Uterus (tissue), 3 donors: ENCODE measurements at regions not wholly inside any gene's neighbourhood (a gene's known extent, or its start where the extent isn't known, plus 50 kb on each side); places are given as distances from the start of the nearest gene placed in this dataset.

Experiments used
- DNase-seq, 2 donors: peaks; one replicate each; pipeline ENCODE4 v3.0.0-alpha.2; 2019 to 2020
- H3K27ac ChIP-seq, 2 donors: fragments of 200-600 bp; sonication (generic); 1 replicate in 1 of 2; 2 replicates in 1 of 2; pipeline ENCODE4 v1.5.1; 2016 to 2018
- H3K27me3 ChIP-seq, 2 donors: fragments of 200-600 bp; sonication (generic); one replicate each; pipeline ENCODE4 v1.5.1; 2018 to 2019; ENCODE audit warnings: control low read depth in 1 of 2
- H3K36me3 ChIP-seq, 2 donors: fragments of 200-600 bp; sonication (generic); one replicate each; pipeline ENCODE4 v1.5.1; 2019; ENCODE audit warnings: control low read depth in 1 of 2
- H3K4me1 ChIP-seq, 2 donors: fragments of 200-600 bp; sonication (generic); one replicate each; pipeline ENCODE4 v1.5.1; 2018 to 2019; ENCODE audit warnings: control low read depth in 1 of 2
- H3K4me3 ChIP-seq, 2 donors: fragments of 200-600 bp; sonication (generic); 1 replicate in 1 of 2; 2 replicates in 1 of 2; pipeline ENCODE4 v1.5.1; 2018 to 2019; ENCODE audit warnings: mild to moderate bottlenecking in 1 of 2
- H3K9me3 ChIP-seq, 2 donors: fragments of 200-600 bp; sonication (generic); one replicate each; pipeline ENCODE4 v1.5.1; 2019; ENCODE audit warnings: control low read depth in 1 of 2
- CTCF ChIP-seq, 4 experiments: fragments of 200-600 bp in 2 of 4; fragments of 450-650 bp in 2 of 4; sonication (generic) in 2 of 4; IDR thresholded peaks; one replicate each; pipeline ENCODE4 v1.5.1; 2016 to 2019; ENCODE audit warnings: antibody characterized with exemption in 4 of 4, mild to moderate bottlenecking in 2 of 4, moderate library complexity in 1 of 4
- POLR2A ChIP-seq, 2 donors: fragments of 450-650 bp; IDR thresholded peaks; one replicate each; pipeline ENCODE4 v1.6.1; 2016; ENCODE audit warnings: antibody characterized with exemption in 2 of 2, mild to moderate bottlenecking in 1 of 2, moderate library complexity in 1 of 2
- intact Hi-C: fragments of 100-400 bp; cut with DNase I; formaldehyde crosslinking; loops from one replicate; pipeline ENCODE4 v1.15.1; 2023; ENCODE audit warnings: low total_unique reads
- donor health status: DM: yes; HTN: yes; CAD: no.

- Histone ChIP-seq H3K27me3 (no peaks in the 10 kb centered on the region), H3K36me3 (no peaks in the 10 kb centered on the region), H3K27ac (no peak overlapping the region), H3K4me3 (no peak overlapping the region), H3K9me3 (no peaks in the 10 kb centered on the region), H3K4me1 (no peaks in the 10 kb centered on the region)
- intact Hi-C loops = no loop called here
- DNase-seq = no peak
- no peak for TF ChIP-seq CTCF (IDR thresholded peaks at IDR 0.05)
- no peak for TF ChIP-seq POLR2A (IDR thresholded peaks at IDR 0.05)
These were observed 964.9 kb upstream of the C9orf72 start for GRCh38 chr9:28538132-28538531.

- intact Hi-C loops = no loop called here
- Histone ChIP-seq H3K36me3 (no peaks in the 10 kb centered on the region), H3K27me3 (no peaks in the 10 kb centered on the region), H3K27ac (no peak overlapping the region), H3K4me3 (no peak overlapping the region), H3K9me3 (no peaks in the 10 kb centered on the region), H3K4me1 (no peaks in the 10 kb centered on the region)
- TF ChIP-seq POLR2A (IDR thresholded peaks at IDR 0.05) (no peak), CTCF (IDR thresholded peaks at IDR 0.05) (no peak)
- DNase-seq = no peak
These were observed 966.3 kb upstream of the C9orf72 start for GRCh38 chr9:28539434-28540070.

- H3K36me3 ChIP-seq = no peaks in the 10 kb centered on the region
- H3K9me3 ChIP-seq = no peaks in the 10 kb centered on the region
- DNase-seq = no peak
- TF ChIP-seq CTCF (IDR thresholded peaks at IDR 0.05) (no peak), POLR2A (IDR thresholded peaks at IDR 0.05) (no peak)
- H3K4me1 ChIP-seq = no peaks in the 10 kb centered on the region
- intact Hi-C loops = no loop called here
- no peak overlapping the region for H3K4me3 ChIP-seq
- H3K27me3 ChIP-seq = no peaks in the 10 kb centered on the region
- H3K27ac ChIP-seq = no peak overlapping the region
These were observed 969.6 kb upstream of the C9orf72 start for GRCh38 chr9:28542928-28543327.

- peaks cover 0 to 4% of the 10 kb centered on the region in 2 donors for H3K9me3 ChIP-seq
- no peaks in the 10 kb centered on the region for H3K27me3 ChIP-seq
- intact Hi-C loops = no loop called here
- H3K4me1 ChIP-seq = no peaks in the 10 kb centered on the region
- no peak for DNase-seq
- no peak overlapping the region for H3K4me3 ChIP-seq
- H3K27ac ChIP-seq = no peak overlapping the region
- no peaks in the 10 kb centered on the region for H3K36me3 ChIP-seq
- TF ChIP-seq POLR2A (IDR thresholded peaks at IDR 0.05) = no peak
- no peak for TF ChIP-seq CTCF (IDR thresholded peaks at IDR 0.05)
These were observed 974.2 kb upstream of the C9orf72 start for GRCh38 chr9:28547527-28547926.

GRCh38 chr9:28563291-28563934, 990.1 kb upstream of the C9orf72 start:
- no peaks in the 10 kb centered on the region for H3K9me3 ChIP-seq
- no peak for TF ChIP-seq CTCF (IDR thresholded peaks at IDR 0.05)
- no peak for TF ChIP-seq POLR2A (IDR thresholded peaks at IDR 0.05)
- intact Hi-C loops = no loop called here
- H3K27ac ChIP-seq = no peak overlapping the region
- H3K4me3 ChIP-seq = no peak overlapping the region
- no peak for DNase-seq
- H3K36me3 ChIP-seq = no peaks in the 10 kb centered on the region
- no peaks in the 10 kb centered on the region for H3K27me3 ChIP-seq
- H3K4me1 ChIP-seq = no peaks in the 10 kb centered on the region
